NT2/D1 (cell line): ENCODE measurements at regions not wholly inside any gene's neighbourhood (a gene's known extent, or its start where the extent isn't known, plus 50 kb on each side); places are given as distances from the start of the nearest gene placed in this dataset.

ENCODE experiments used
- DNase-seq: peaks from one replicate; pipeline ENCODE4 v3.0.0-alpha.2; 2011; ENCODE audit warnings: low read depth, low spot score
- H3K27me3 ChIP-seq: 2 replicates; pipeline ENCODE4 v1.6.0; 2011; ENCODE audit warnings: mild to moderate bottlenecking; ENCODE audit not compliant: insufficient read length, insufficient read depth
- H3K36me3 ChIP-seq: 2 replicates; pipeline ENCODE4 v1.6.1; 2011; ENCODE audit warnings: mild to moderate bottlenecking, low read length, mixed read lengths; ENCODE audit not compliant: insufficient read depth, insufficient read length
- H3K4me1 ChIP-seq: 2 replicates; pipeline ENCODE4 v1.5.1; 2011; ENCODE audit not compliant: insufficient read depth, insufficient read length
- H3K4me3 ChIP-seq: 2 replicates; pipeline ENCODE4 v1.5.1; 2011; ENCODE audit warnings: low read depth; ENCODE audit not compliant: insufficient read length
- H3K9ac ChIP-seq: 2 replicates; pipeline ENCODE4 v1.6.0; 2011; ENCODE audit warnings: low read depth; ENCODE audit not compliant: insufficient read length
- H3K9me3 ChIP-seq: 2 replicates; pipeline ENCODE4 v1.5.1; 2011; ENCODE audit warnings: mild to moderate bottlenecking, low read length; ENCODE audit not compliant: insufficient read depth
- SUZ12 ChIP-seq: IDR thresholded peaks from 2 replicates; pipeline ENCODE4 v1.6.1; 2011; ENCODE audit not compliant: insufficient read length, insufficient read depth; ENCODE audit errors: extremely low read depth
- YY1 ChIP-seq: IDR thresholded peaks from 2 replicates; pipeline ENCODE4 v1.6.1; 2011; ENCODE audit not compliant: insufficient read length, insufficient read depth
- ZNF274 ChIP-seq: IDR thresholded peaks from 2 replicates; pipeline ENCODE4 v1.6.1; 2011; ENCODE audit warnings: mild to moderate bottlenecking, low read depth, low read length

DNA sequence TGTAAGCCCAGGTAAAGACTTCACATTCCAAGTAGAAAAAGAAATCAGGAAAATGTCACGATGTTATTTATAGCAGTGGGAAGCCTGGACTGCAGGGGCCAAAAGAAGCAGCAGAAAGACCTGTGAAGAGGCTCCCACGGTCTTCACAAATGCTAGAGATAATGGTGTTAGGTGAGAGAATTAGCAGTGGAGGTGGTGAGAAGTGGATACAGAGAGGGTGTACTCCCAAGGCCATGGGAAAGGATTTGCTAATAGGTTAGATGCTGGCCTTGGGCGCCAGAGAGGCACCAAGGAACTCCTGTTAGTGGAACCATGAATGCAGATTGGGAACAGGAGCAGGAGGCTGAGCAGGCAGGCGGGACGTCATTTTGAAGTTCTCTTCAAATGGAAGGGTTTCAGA lies 386.1 kb downstream of the C12orf75 start:
- Histone ChIP-seq H3K9me3 (0 out of 2 replicates have a peak, but pooled peaks cover under 1% of the 10 kb centered on the region), H3K36me3 (no peaks in the 10 kb centered on the region), H3K9ac (no peak overlapping the region), H3K27me3 (no peaks in the 10 kb centered on the region), H3K4me1 (peaks cover 3% of the 10 kb centered on the region), H3K4me3 (no peak overlapping the region)
- TF ChIP-seq YY1: no peak
- no peak for TF ChIP-seq SUZ12
- TF ChIP-seq ZNF274: no peak
- no peak for DNase-seq

DNA sequence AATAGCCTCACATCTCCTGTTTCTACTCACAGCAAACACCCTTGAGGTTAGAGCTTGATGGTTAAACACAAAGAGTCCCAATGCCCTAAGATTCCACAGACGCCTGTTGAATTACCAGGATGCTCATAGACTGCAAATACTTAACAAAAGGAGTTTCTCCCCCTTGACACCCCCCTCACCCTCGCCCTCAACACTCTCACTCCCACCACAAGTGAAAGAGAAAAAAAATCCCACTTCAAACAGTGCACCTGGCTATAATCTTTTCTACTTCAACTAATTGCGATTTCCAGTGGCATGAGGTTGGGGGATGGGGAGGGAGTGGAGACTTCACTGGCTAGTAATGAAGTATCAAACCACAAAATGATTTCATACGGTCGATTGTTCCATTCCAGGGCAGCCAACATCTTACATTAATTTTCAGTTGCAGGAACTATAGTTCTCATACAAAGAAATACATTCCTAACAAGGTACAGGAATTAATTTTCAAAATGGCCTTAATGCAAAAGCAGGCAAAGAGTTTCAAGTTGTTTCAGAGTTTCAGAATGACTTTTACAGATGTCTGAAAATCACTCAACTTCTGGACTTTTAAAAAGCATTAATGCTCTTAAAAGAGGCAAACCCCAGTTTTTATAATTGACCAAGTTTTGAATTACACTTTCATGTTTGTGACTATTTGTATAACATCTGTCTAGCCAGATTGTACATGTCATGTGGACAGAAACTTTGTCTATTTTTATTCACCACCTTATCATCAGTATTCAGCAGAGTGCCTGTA lies 390.7 kb downstream of the C12orf75 start:
- H3K9ac ChIP-seq: no peak overlapping the region
- DNase-seq: peak; percentile 52
- H3K9me3 ChIP-seq: no peaks in the 10 kb centered on the region
- no peaks in the 10 kb centered on the region for H3K27me3 ChIP-seq
- no peak overlapping the region for H3K4me3 ChIP-seq
- no peaks in the 10 kb centered on the region for H3K36me3 ChIP-seq
- no peak for TF ChIP-seq YY1
- TF ChIP-seq SUZ12: no peak
- TF ChIP-seq ZNF274: no peak
- H3K4me1 ChIP-seq: no peaks in the 10 kb centered on the region

DNA sequence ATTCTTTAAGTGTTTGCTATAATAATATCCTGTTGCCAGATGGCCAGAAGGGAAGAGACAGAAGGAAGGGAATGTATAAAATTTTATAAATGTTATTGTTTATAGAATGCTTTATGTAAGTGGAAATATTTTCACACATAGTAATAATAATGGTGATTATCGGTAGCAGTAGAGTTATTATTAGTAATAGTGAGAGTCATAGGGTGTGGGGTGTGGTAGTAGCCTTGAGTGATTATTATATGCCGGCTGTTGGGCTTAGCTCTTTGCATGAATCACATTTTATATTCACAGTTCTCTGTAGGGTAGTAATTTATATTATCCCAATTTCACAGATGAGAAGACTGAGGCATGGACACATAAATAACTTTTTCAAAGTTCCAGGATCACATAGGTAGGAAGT lies 391.4 kb downstream of the C12orf75 start:
- Histone ChIP-seq H3K36me3 (no peaks in the 10 kb centered on the region), H3K27me3 (no peaks in the 10 kb centered on the region), H3K4me3 (no peak overlapping the region), H3K4me1 (no peaks in the 10 kb centered on the region), H3K9me3 (no peaks in the 10 kb centered on the region), H3K9ac (no peak overlapping the region)
- DNase-seq: no peak
- TF ChIP-seq YY1 (no peak), SUZ12 (no peak), ZNF274 (no peak)

DNA sequence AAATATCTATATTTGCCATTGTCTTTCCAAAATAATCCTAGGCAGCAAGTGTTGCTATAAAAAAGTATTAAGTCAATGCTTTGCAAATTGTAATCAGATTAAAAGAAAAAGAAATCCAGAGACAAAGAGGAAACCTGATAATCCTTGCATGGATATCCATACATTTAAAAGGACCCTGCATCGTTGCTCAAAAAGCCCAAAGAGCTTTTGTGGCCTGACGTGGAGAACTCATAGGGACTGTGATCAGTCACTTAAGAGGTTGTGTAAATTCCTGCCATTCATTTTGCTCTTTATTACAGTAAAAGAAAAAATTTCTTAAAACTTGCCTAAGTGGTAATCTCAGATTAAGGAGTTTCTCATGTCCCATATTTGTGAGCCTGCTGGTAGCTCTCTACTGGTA lies 392.6 kb downstream of the C12orf75 start:
- H3K36me3 ChIP-seq: no peaks in the 10 kb centered on the region
- DNase-seq: no peak
- H3K9ac ChIP-seq: no peak overlapping the region
- no peaks in the 10 kb centered on the region for H3K27me3 ChIP-seq
- no peaks in the 10 kb centered on the region for H3K4me1 ChIP-seq
- TF ChIP-seq ZNF274 (no peak), SUZ12 (no peak), YY1 (no peak)
- no peaks in the 10 kb centered on the region for H3K9me3 ChIP-seq
- H3K4me3 ChIP-seq: no peak overlapping the region

DNA sequence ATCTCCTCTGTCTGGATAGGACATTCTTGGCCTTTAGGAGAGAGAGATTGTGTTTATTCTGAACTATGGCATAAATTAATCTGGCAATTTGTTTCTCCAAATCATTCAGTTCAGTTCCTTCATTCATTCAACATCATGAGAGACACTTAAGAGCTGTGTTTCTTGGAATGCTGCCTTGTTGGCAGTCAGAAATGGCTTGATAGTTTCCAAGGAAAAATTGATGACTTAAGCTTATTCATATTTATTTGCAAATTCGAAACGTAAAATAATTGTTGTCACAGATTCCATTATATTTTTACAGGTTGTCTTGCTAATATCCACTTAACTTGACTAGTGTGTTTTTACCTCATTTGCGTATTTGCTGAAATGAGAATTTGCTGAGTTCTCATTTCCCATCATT lies 393.0 kb downstream of the C12orf75 start:
- no peak for TF ChIP-seq SUZ12
- TF ChIP-seq YY1: no peak
- TF ChIP-seq ZNF274: no peak
- DNase-seq: no peak
- Histone ChIP-seq H3K9me3 (no peaks in the 10 kb centered on the region), H3K27me3 (no peaks in the 10 kb centered on the region), H3K4me1 (no peaks in the 10 kb centered on the region), H3K4me3 (no peak overlapping the region), H3K9ac (no peak overlapping the region), H3K36me3 (no peaks in the 10 kb centered on the region)

DNA sequence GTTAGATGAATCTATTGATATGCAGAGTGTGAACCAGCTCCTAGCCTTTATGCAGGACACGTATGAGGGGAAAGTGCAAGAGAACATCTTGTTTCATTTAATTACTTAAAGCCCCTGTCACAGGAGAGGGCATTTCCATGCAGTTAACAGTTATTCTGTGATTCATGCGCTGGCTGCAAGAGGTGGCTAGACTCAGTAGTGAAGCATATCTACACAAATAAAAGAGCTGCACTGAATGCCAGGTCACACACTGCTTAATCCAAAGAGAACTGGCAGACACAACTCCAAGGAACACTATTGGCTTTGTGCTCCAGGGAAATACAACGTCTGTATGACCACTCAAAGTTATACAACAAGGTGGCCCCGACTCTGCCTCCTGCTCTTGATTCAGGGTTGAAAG lies 394.1 kb downstream of the C12orf75 start:
- H3K9ac ChIP-seq: no peak overlapping the region
- H3K4me3 ChIP-seq: no peak overlapping the region
- H3K4me1 ChIP-seq: no peaks in the 10 kb centered on the region
- no peaks in the 10 kb centered on the region for H3K27me3 ChIP-seq
- H3K36me3 ChIP-seq: no peaks in the 10 kb centered on the region
- no peak for DNase-seq
- no peak for TF ChIP-seq ZNF274
- no peak for TF ChIP-seq SUZ12
- no peak for TF ChIP-seq YY1
- H3K9me3 ChIP-seq: no peaks in the 10 kb centered on the region

DNA sequence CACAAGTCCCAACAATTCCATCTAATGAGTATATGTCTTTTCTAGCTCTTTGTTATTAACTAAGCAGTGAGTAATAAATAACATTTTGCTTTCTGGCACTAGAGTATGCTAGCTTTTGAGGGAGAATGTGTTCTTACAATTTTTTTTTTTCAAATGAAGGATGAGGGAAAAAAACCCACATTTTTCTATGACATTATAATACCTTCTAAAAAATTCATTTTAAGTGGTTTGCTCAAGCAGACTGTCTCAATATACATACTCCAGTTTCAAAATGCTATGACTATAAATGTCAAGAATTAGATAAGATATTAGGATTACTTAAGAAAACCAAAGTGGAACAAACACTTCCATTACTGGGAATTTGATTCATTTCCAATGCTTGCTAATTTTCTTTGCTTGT lies 394.6 kb downstream of the C12orf75 start:
- no peak overlapping the region for H3K4me3 ChIP-seq
- H3K9ac ChIP-seq: no peak overlapping the region
- no peaks in the 10 kb centered on the region for H3K36me3 ChIP-seq
- H3K4me1 ChIP-seq: no peaks in the 10 kb centered on the region
- no peaks in the 10 kb centered on the region for H3K27me3 ChIP-seq
- H3K9me3 ChIP-seq: no peaks in the 10 kb centered on the region
- TF ChIP-seq SUZ12: no peak
- TF ChIP-seq YY1: no peak
- no peak for TF ChIP-seq ZNF274
- no peak for DNase-seq
